A673 (cell line): ENCODE measurements at regions not wholly inside any gene's neighbourhood (a gene's known extent, or its start where the extent isn't known, plus 50 kb on each side); places are given as distances from the start of the nearest gene placed in this dataset.

Source experiments
- BruUV-seq: library from RNA; stranded (reverse); fragments of 400-500 nt; replicated peaks from 2 replicates; lab custom pipeline; 2021; lab: Mats Ljungman, UMichigan
- CTCF ChIA-PET: fragments of 300-600 bp; sonication (Branson Sonifier 250); formaldehyde crosslinking; loops from one replicate; lab custom pipeline; 2022; ENCODE audit warnings: antibody characterized with exemption; lab: Charles Lee
- POLR2A ChIA-PET: fragments of 300-600 bp; sonication (Branson Sonifier 250); formaldehyde crosslinking; loops from one replicate; lab custom pipeline; 2022; ENCODE audit warnings: antibody characterized with exemption; ENCODE audit not compliant: low non-redundant PET; lab: Charles Lee
- DNase-seq: peaks from one replicate; pipeline ENCODE4 v3.0.0-alpha.2; 2015; ENCODE audit warnings: low spot score
- H3K27ac ChIP-seq: fragments of 200-600 bp; sonication (generic); 2 replicates; pipeline ENCODE4 v1.5.1; 2016; ENCODE audit warnings: mixed run types, low read depth, mild to moderate bottlenecking, mixed read lengths, antibody characterized with exemption, low read length; ENCODE audit not compliant: poor library complexity, severe bottlenecking
- H3K27me3 ChIP-seq: fragments of 200-600 bp; sonication (generic); replicated peaks from 2 replicates; pipeline ENCODE4 v1.6.1; 2017; ENCODE audit warnings: mixed run types, low read depth, mild to moderate bottlenecking, mixed read lengths, antibody characterized with exemption, low read length; ENCODE audit not compliant: insufficient read depth, poor library complexity
- H3K36me3 ChIP-seq: fragments of 200-600 bp; sonication (generic); 2 replicates; pipeline ENCODE4 v1.6.1; 2016; ENCODE audit warnings: mixed run types, mild to moderate bottlenecking, mixed read lengths, antibody characterized with exemption, low read length; ENCODE audit not compliant: insufficient read depth, poor library complexity, severe bottlenecking
- H3K4me1 ChIP-seq: fragments of 200-600 bp; sonication (generic); 2 replicates; pipeline ENCODE4 v1.6.1; 2017; ENCODE audit warnings: mixed run types, mild to moderate bottlenecking, mixed read lengths, antibody characterized with exemption, low read length; ENCODE audit not compliant: insufficient read depth, poor library complexity, severe bottlenecking
- H3K4me3 ChIP-seq: fragments of 200-600 bp; sonication (generic); 2 replicates; pipeline ENCODE4 v1.5.1; 2016; ENCODE audit warnings: low read depth, mixed run types, mild to moderate bottlenecking, mixed read lengths, low read length; ENCODE audit not compliant: poor library complexity, severe bottlenecking
- H3K9me3 ChIP-seq: fragments of 200-600 bp; sonication (generic); 2 replicates; pipeline ENCODE4 v1.6.1; 2016; ENCODE audit warnings: mixed run types, low read depth, mild to moderate bottlenecking, mixed read lengths, antibody characterized with exemption, low read length; ENCODE audit not compliant: poor library complexity, severe bottlenecking
- CTCF ChIP-seq: fragments of 300-800, 200-600 bp; sonication (generic); conservative IDR thresholded peaks from 2 replicates; pipeline ENCODE4 v1.5.1; 2017; ENCODE audit warnings: low read depth, mild to moderate bottlenecking, antibody characterized with exemption, low read length, moderate library complexity, mixed read lengths
- EZH2 ChIP-seq: fragments of 200-600 bp; sonication (generic); IDR thresholded peaks from 2 replicates; pipeline ENCODE4 v1.6.1; 2017; ENCODE audit warnings: borderline replicate concordance, low read depth, mild to moderate bottlenecking, mixed read lengths, antibody characterized with exemption, low read length; ENCODE audit not compliant: poor library complexity, severe bottlenecking
- intact Hi-C: fragments of 100-400 bp; cut with micrococcal nuclease; formaldehyde crosslinking; loops from one replicate; pipeline ENCODE4 v1.10.0; 2022; ENCODE audit not compliant: unreplicated experiment

GRCh38 chr13:63120883-63121282 lies 1705.2 kb upstream of the PCDH20 start:
- H3K9me3 ChIP-seq, result no peaks in the 10 kb centered on the region
- CTCF ChIA-PET, result no interaction called here
- no peak for TF ChIP-seq EZH2
- no peak for TF ChIP-seq CTCF
- no TSS peak for BruUV-seq
- no peaks in the 10 kb centered on the region for H3K27me3 ChIP-seq
- H3K27ac ChIP-seq, result no peak overlapping the region
- POLR2A ChIA-PET, result no interaction called here
- H3K4me3 ChIP-seq, result no peak overlapping the region
- DNase-seq, result no peak
- H3K4me1 ChIP-seq, result peaks cover 14% of the 10 kb centered on the region
- no peaks in the 10 kb centered on the region for H3K36me3 ChIP-seq
- intact Hi-C loops, result loop anchor here (10.0 kb wide), 1 partner anchor 794 kb away; no protein-coding TSS in a partner anchor

- intact Hi-C loops, result no loop called here
Measured at GRCh38 chr13:63117710-63118109, 1702.1 kb upstream of the PCDH20 start.

GRCh38 chr13:63112799-63113395 lies 1697.2 kb upstream of the PCDH20 start:
- H3K4me3 ChIP-seq, result no peak overlapping the region
- POLR2A ChIA-PET, result no interaction called here
- no peaks in the 10 kb centered on the region for H3K9me3 ChIP-seq
- BruUV-seq, result no TSS peak
- DNase-seq, result no peak
- no peaks in the 10 kb centered on the region for H3K36me3 ChIP-seq
- intact Hi-C loops, result no loop called here
- no peaks in the 10 kb centered on the region for H3K27me3 ChIP-seq
- H3K4me1 ChIP-seq, result no peaks in the 10 kb centered on the region
- no peak for TF ChIP-seq CTCF
- TF ChIP-seq EZH2, result no peak
- H3K27ac ChIP-seq, result no peak overlapping the region
- CTCF ChIA-PET, result no interaction called here

More at GRCh38 chr13:63117710-63118109, 1702.1 kb upstream of the PCDH20 start:
- no peaks in the 10 kb centered on the region for H3K4me1 ChIP-seq
- H3K27me3 ChIP-seq, result no peaks in the 10 kb centered on the region
- POLR2A ChIA-PET, result no interaction called here
- CTCF ChIA-PET, result no interaction called here
- no peak overlapping the region for H3K4me3 ChIP-seq
- no TSS peak for BruUV-seq
- DNase-seq, result no peak
- H3K36me3 ChIP-seq, result no peaks in the 10 kb centered on the region
- TF ChIP-seq EZH2, result no peak
- TF ChIP-seq CTCF, result no peak
- H3K9me3 ChIP-seq, result no peaks in the 10 kb centered on the region
- H3K27ac ChIP-seq, result no peak overlapping the region
